ENCODE measurements at regions not wholly inside any gene's neighbourhood (a gene's known extent, or its start where the extent isn't known, plus 50 kb on each side); places are given as distances from the start of the nearest gene placed in this dataset.

- whole genome bisulfite sequencing (ENCODE audit: low lambda C conversion rate, missing lambda C conversion rate), result 54% methylated on average over 5 of the region's 5 CpGs
- Histone ChIP-seq H3K4me3 (no peak overlapping the region), H2AFZ (no peak overlapping the region), H3K4me2 (no peak overlapping the region), H3K9me2 (replicated peaks; ENCODE audit: insufficient read depth) (no peaks in the 10 kb centered on the region), H4K20me1 (ENCODE audit: insufficient read depth, poor library complexity, severe bottlenecking) (no peaks in the 10 kb centered on the region), H3K27ac (no peak overlapping the region), H3K4me1 (ENCODE audit: insufficient read depth) (peaks cover 18% of the 10 kb centered on the region), H3K79me2 (no peaks in the 10 kb centered on the region), H3K9me3 (ENCODE audit: low read depth) (no peaks in the 10 kb centered on the region), H3K36me3 (replicated peaks; ENCODE audit: insufficient read depth, low read depth) (no peaks in the 10 kb centered on the region), H3K27me3 (no peaks in the 10 kb centered on the region)
- no peak for DNase-seq (ENCODE audit: low spot score)
- TF ChIP-seq EZH2phosphoT487 (IDR thresholded peaks at IDR 0.05; ENCODE audit: low read depth, severe bottlenecking, unreplicated experiment), result no peak
- no peak for TF ChIP-seq EZH2 (IDR thresholded peaks at IDR 0.05; ENCODE audit: borderline replicate concordance)
- TF ChIP-seq CTCF (IDR thresholded peaks at IDR 0.05; ENCODE audit: poor library complexity), result no peak
Measured at GRCh38 chr4:41432881-41433280, 105.1 kb upstream of the LIMCH1 start.

GRCh38 chr4:41433361-41433760 is 104.6 kb upstream of the LIMCH1 start:
- H3K79me2 ChIP-seq, result no peaks in the 10 kb centered on the region
- no peak overlapping the region for H3K4me2 ChIP-seq
- 84% methylated on average over 3 of the region's 3 CpGs for WGBS (ENCODE audit: low lambda C conversion rate, missing lambda C conversion rate)

GRCh38 chr4:41435510-41435909 is 102.4 kb upstream of the LIMCH1 start:
- H3K27me3 ChIP-seq, result no peaks in the 10 kb centered on the region
- no peak overlapping the region for H3K4me3 ChIP-seq
- 93% methylated on average over 1 of the region's 1 CpG for WGBS (ENCODE audit: low lambda C conversion rate, missing lambda C conversion rate)
- DNase-seq (ENCODE audit: low spot score), result no peak
- H3K27ac ChIP-seq, result no peak overlapping the region
- no peaks in the 10 kb centered on the region for H4K20me1 ChIP-seq (ENCODE audit: insufficient read depth, poor library complexity, severe bottlenecking)
- H3K4me1 ChIP-seq (ENCODE audit: insufficient read depth), result peaks cover 22% of the 10 kb centered on the region
- H3K4me2 ChIP-seq, result no peak overlapping the region
- no peaks in the 10 kb centered on the region for H3K9me2 ChIP-seq (replicated peaks; ENCODE audit: insufficient read depth)
- H3K36me3 ChIP-seq (replicated peaks; ENCODE audit: insufficient read depth, low read depth), result no peaks in the 10 kb centered on the region
- no peak for TF ChIP-seq CTCF (IDR thresholded peaks at IDR 0.05; ENCODE audit: poor library complexity)
- no peak for TF ChIP-seq EZH2phosphoT487 (IDR thresholded peaks at IDR 0.05; ENCODE audit: low read depth, severe bottlenecking, unreplicated experiment)
- no peak for TF ChIP-seq EZH2 (IDR thresholded peaks at IDR 0.05; ENCODE audit: borderline replicate concordance)
- H3K9me3 ChIP-seq (ENCODE audit: low read depth), result no peaks in the 10 kb centered on the region
- no peaks in the 10 kb centered on the region for H3K79me2 ChIP-seq
- no peak overlapping the region for H2AFZ ChIP-seq

More at GRCh38 chr4:41433361-41433760, 104.6 kb upstream of the LIMCH1 start:
- H3K27me3 ChIP-seq, result no peaks in the 10 kb centered on the region
- no peak for TF ChIP-seq CTCF (IDR thresholded peaks at IDR 0.05; ENCODE audit: poor library complexity)
- no peak for TF ChIP-seq EZH2 (IDR thresholded peaks at IDR 0.05; ENCODE audit: borderline replicate concordance)
- no peak for TF ChIP-seq EZH2phosphoT487 (IDR thresholded peaks at IDR 0.05; ENCODE audit: low read depth, severe bottlenecking, unreplicated experiment)
- H3K27ac ChIP-seq, result no peak overlapping the region
- no peak overlapping the region for H3K4me3 ChIP-seq
- no peaks in the 10 kb centered on the region for H3K9me3 ChIP-seq (ENCODE audit: low read depth)
- peaks cover 22% of the 10 kb centered on the region for H3K4me1 ChIP-seq (ENCODE audit: insufficient read depth)
- H3K9me2 ChIP-seq (replicated peaks; ENCODE audit: insufficient read depth), result no peaks in the 10 kb centered on the region
- H2AFZ ChIP-seq, result no peak overlapping the region
- no peaks in the 10 kb centered on the region for H3K36me3 ChIP-seq (replicated peaks; ENCODE audit: insufficient read depth, low read depth)
- no peaks in the 10 kb centered on the region for H4K20me1 ChIP-seq (ENCODE audit: insufficient read depth, poor library complexity, severe bottlenecking)
- no peak for DNase-seq (ENCODE audit: low spot score)

- no peak overlapping the region for H2AFZ ChIP-seq
- DNase-seq (ENCODE audit: low spot score), result no peak
- no peaks in the 10 kb centered on the region for H4K20me1 ChIP-seq (ENCODE audit: insufficient read depth, poor library complexity, severe bottlenecking)
- no peaks in the 10 kb centered on the region for H3K79me2 ChIP-seq
- no peaks in the 10 kb centered on the region for H3K27me3 ChIP-seq
- peak overlapping the region; percentile 28 for H3K4me2 ChIP-seq
- H3K4me1 ChIP-seq (ENCODE audit: insufficient read depth), result peaks cover 19% of the 10 kb centered on the region
- 65% methylated on average over 4 of the region's 4 CpGs for WGBS (ENCODE audit: low lambda C conversion rate, missing lambda C conversion rate)
- H3K9me2 ChIP-seq (replicated peaks; ENCODE audit: insufficient read depth), result no peaks in the 10 kb centered on the region
- H3K27ac ChIP-seq, result peak overlapping the region; percentile 31
- H3K9me3 ChIP-seq (ENCODE audit: low read depth), result no peaks in the 10 kb centered on the region
- no peaks in the 10 kb centered on the region for H3K36me3 ChIP-seq (replicated peaks; ENCODE audit: insufficient read depth, low read depth)
- H3K4me3 ChIP-seq, result no peak overlapping the region
- TF ChIP-seq EZH2 (IDR thresholded peaks at IDR 0.05; ENCODE audit: borderline replicate concordance) (no peak), EZH2phosphoT487 (IDR thresholded peaks at IDR 0.05; ENCODE audit: low read depth, severe bottlenecking, unreplicated experiment) (no peak), CTCF (IDR thresholded peaks at IDR 0.05; ENCODE audit: poor library complexity) (no peak)
Measured at GRCh38 chr4:41436419-41436818, 101.5 kb upstream of the LIMCH1 start.
